HG02852 (cell line): ENCODE measurements at regions not wholly inside any gene's neighbourhood (a gene's known extent, or its start where the extent isn't known, plus 50 kb on each side); places are given as distances from the start of the nearest gene placed in this dataset.
A peak's percentile ranks its signal among the peaks of the same experiment; 100 is the strongest.
"Not testable (repeated sequence)": the region's sequence is repeated elsewhere in the genome, so short reads cannot be mapped to it uniquely, and the experiment has no call there.

Experiments used
- ATAC-seq: cut with Tn5 transposase; IDR thresholded peaks from one replicate; pipeline ENCODE4 v1.9.1; 2021; ENCODE audit warnings: mild to moderate bottlenecking, moderate library complexity; ENCODE audit not compliant: unreplicated experiment

DNA sequence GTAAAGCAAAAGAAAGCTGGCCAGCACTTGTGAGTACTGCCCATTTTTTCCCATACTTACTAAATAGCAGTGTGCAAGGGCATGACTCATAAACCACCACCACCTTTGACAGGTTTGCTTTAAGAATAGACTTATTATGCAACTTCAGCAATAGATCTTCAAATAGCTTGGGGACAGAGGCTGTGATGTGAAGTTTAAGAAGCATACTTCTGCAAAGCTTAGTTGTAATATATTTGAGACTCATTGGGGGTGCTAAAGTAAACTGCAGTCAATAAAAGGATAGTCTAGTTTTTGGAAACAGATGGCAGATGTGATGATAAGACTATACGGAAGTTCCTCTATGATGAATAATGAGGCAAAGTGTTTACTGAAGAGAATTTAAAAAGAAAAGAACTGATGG lies 210.0 kb downstream of the PLA2G4A start:
- ATAC-seq: no peak

DNA sequence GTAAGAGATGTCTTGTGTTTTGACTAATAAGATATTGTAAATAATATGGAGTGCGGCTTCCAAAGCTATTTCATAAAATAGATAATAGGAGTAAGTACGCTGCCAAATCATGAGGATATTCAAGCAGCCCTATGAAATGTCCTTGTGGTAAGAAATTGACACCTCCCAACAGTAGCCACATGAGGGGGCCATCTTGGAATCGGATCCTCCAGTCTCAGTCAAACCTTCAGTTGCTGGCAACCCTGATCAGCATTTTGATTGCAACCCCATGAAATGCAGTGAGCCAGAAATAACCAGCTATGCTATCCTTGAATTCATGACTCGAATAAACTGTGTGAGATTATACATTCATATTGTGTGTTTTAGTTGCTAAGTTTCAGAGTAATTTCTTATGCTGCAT lies 212.4 kb downstream of the PLA2G4A start:
- ATAC-seq: no peak

DNA sequence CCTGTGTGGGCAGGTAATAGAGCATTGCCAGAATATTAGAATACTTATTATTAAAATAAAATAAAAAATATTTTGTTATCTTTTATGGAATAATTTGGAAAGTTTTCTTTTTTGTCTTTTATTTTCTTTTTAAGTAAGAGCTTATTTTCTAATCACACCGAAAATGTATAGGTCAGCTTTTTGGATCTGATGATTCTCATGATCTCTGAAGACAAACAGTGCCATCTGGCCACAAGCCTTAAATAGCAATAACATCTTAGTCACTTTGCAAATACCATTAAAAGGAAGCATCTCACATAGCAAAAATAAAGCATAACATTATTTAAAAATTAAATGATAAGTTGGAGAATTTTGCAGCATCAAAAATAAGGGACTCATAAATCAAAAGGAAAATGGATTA lies 213.8 kb downstream of the PLA2G4A start:
- no peak for ATAC-seq

DNA sequence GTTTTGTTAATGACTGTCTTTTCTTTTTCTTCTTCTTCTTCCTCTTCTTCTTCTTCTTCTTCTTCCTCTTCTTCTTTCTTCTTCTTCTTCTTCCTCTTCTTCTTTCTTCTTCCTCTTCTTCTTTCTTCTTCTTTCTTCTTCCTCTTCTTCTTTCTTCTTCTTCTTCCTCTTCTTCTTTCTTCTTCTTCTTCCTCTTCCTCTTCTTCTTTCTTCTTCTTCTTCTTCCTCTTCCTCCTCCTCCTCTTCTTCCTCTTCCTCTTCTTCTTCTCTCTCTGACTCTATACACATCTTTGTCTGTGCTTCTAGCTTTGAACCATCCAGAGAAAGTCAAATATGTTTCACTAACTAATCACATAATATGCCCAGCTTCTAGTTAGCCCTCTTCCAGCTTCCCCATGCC lies 214.7 kb downstream of the PLA2G4A start:
- not testable (repeated sequence) for ATAC-seq

DNA sequence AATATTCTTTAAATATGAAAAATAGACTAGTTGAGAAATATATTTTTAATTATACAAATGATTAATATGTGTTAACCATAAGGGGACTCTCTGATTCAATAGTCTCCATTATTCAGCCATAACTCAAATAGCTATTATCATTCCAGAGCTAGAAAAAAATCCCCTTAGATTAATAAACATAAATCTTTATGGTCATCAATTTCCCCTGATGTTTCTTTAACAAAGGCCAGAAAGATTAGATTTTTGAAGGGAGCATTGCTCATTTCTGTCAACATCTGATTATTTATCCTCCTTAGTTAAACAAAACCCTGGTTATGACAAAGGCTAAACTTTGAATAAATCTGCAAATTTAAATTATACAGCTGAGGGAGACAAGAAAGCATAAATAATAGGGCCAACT lies 215.7 kb downstream of the PLA2G4A start:
- no peak for ATAC-seq

DNA sequence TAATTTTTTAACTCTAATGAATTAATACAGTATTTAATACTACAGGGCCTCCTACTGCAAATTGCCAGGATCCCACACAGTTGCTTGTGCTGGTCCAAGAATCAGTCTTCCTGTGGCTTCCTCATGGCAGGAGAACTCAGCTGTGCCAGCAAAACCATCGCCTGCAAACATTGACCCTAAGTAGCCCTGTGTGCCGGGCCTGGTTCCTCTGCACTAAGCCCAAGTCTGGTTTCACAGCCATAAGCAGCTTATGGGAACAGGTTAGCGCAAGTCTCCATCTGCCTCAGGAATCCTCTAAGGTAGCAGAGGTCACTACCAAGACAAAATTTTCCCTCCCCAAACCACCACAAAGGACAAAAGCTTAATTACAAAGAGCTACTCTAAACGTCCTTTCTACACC lies 216.6 kb downstream of the PLA2G4A start:
- no peak for ATAC-seq

DNA sequence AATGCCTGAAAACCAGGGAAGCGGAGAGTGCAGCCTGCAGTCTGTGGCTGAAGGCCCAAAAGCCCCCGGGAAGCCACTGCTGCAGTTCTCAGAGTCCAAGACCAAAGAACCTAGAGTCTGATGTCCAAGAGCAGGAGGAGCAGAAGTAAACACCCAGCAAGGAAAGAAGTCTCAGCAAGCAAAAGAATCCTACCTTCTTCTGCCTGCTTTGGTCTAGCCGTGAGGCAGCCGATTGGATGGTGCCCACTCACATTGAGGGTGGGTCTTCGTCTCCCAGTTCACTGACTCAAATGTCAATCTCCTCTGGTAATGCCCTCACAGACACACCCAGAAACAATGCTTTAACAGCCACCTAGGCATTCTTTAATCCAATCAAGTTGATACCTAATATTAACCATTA lies 217.5 kb downstream of the PLA2G4A start:
- ATAC-seq: no peak

DNA sequence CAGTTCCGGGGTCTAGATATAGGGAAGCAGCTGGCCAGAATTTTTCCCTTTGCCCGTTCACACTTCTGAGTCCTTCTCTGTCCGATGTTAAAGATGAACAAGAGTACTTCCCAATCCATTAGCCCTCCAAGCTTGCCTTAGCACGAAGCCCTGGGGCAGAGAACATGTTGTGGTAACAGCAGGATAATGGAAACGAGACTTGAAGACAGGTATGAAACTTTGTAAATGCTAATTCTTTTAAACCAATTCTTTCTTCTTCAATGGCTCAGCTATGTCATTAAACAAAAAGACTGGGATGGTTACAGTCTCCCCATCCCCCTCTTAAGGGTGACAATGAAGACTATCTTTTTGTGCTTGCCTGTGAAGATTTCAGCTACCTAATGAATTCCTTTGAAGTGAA lies 218.5 kb downstream of the PLA2G4A start:
- ATAC-seq: no peak

DNA sequence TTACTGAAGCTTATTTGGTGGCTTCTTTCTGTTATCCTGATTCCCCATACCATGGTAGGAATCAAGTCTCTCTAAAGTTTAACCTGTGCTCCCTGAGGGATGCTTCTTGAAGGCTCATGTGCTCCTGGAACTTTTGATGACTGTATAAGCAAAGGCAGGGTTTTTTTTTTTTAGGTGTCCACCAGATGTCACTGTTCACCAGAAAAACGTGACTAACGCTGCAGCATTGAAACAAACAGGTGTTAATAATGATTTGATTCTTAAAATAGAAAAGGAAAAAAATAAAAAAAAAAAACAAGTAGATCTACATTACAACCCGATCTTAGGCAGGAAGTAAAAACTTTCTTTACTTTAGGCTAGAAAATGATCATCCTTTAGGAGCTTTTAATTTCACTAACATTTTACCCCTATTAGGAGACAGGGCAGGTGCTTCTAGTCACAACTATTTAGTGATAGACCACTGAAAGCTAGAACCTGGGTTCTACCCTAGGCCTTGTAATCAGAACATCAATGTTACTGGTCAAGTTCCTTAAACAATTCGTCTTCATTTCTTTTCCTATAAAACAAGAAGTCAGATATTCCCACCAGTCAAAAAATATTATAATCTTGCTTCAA lies 223.0 kb downstream of the PLA2G4A start:
- ATAC-seq: peak; percentile 92

DNA sequence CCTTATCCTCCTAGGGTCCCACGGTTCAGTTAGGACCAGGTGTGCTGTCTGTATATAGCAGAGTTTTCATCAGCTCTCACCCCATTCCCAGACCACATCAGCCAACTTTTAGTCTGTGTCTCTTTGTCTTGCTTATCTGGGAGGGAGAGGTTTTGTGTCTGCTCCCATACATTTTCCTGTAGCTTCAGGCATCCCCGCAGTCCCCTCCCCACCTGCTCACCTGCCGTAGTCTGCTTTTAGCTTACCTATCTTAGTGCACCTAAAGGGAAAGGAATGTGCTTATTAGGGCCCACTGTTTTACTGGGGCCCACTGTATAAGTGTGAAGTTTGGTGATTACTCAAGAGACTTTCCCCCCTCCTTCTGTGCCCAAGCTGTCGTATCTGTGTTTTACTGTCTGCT lies 225.1 kb downstream of the PLA2G4A start:
- ATAC-seq: no peak

DNA sequence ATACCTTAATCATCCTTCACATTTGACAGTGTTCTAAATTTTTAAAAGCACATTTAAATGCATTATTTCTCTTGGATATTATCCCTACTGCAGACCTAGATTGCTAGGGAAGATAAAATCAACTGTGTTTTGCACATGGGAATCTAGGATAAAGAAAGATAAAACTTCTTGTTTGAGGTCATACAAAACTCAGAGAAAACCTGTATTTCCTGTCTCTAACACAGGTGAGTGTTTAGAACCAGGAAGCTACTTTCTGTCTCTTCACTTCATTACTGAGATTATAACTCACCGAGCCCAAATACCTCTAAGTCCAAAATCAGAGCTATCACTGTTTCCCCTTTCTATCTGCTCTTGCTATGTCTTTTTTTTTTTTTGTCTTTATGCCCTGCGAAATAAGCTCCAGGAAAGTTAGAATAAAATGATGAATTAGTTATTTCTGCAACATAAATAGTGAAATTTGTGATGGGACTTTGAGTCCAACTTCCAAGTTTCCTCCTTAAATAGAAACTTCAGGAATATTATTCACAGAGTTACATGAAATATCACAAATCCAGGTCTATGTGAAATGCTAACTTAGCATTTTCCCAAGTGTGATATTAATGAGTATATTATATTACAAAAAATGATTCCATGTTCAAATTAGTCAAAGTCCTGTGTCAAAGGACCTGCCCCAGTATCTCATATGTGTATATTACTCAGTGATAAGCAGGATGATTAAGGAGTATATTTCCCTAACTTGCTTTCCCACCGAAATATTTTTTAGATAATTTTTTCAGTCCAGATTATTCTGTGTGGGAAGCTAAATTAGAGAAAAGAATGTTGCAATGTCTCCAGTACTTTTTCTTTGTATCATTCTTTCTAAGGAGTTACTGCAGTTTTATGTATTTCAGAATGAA lies 226.4 kb downstream of the PLA2G4A start:
- no peak for ATAC-seq

DNA sequence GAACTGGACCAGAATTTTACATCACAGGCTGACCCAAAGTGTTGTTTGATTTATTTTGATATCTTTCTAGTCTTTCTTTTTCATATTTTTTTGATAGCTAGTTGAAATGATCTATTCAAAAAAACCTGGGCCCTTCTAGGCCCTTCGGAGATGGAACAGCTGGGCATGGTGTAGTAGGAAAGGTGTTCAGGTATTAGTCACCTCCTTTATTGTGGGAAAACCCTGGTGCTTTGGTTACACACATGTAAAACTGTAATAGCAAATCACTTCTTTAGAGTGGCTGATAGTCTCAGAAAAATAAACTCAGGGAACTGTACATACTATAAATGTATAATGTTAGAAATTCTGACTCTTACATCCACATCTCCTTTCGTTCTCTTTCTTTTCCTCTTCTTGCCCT lies 234.5 kb downstream of the PLA2G4A start:
- ATAC-seq: no peak

DNA sequence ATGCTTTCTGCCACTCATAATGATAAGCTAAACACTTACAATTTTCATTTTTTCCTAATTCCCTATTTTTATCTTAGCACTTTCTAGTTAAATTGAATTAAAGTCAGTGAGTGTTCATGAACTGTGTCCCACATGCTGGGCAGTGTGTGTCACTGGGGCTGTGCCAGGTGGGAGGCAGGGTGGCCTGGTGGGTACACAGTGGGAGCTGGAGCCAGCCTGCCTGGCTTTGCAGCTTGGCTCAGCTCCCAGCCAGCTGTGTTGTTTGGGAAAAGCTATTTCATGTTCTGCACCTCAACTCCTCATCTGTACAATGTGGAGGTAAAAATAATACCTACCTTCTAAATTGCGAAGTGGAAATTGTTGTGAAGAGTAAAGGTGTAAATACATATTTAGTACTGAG lies 238.4 kb downstream of the PLA2G4A start:
- no peak for ATAC-seq

DNA sequence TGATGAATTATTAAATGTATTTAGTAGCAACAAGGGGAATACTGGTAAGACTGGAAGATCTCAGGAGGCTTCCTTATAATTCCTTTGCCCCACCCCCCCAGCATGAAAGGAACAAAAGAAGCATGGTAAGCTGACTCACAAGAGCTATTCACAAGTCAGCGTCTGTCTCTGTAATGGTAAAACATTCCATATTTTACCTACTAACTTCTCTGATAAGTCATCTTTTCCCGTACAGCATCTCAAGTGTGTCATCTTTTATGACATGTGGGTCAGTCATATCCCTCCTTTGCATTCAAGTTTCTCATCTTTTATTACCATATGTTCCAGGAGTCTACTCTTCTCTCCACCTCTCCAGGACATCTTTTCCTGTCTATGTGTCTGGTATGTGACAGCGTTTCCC lies 241.3 kb downstream of the PLA2G4A start:
- ATAC-seq: no peak

DNA sequence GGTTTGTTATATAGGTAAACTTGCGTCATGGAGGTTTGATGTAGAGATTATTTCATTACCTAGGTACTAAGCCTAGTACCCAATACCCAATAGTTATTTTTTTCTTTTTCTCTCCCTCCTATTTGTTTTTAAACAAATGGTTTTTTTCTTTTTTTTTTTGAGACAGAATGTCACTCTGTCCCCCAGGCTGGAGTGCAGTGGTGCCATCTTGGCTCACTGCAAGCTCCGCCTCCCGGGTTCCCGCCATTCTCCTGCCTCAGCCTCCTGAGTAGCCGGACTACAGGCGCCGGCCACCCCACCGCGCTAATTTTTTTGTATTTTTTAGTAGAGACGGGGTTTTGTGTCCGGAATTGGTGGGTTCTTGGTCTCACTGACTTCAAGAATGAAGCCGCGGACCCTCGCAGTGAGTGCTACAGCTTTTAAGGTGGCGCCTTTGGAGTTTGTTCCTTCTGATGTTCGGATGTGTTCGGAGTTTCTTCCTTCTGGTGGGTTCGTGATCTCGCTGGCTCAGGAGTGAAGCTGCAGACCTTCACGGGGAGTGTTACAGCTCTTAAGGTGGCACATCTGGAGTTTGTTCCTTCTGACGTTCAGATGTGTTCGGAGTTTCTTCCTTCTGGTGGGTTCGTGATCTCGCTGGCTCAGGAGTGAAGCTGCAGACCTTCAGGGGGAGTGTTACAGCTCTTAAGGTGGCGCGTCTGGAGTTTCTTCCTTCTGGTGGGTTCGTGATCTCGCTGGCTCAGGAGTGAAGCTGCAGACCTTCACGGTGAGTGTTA lies 243.7 kb downstream of the PLA2G4A start:
- peak; percentile 77 for ATAC-seq

DNA sequence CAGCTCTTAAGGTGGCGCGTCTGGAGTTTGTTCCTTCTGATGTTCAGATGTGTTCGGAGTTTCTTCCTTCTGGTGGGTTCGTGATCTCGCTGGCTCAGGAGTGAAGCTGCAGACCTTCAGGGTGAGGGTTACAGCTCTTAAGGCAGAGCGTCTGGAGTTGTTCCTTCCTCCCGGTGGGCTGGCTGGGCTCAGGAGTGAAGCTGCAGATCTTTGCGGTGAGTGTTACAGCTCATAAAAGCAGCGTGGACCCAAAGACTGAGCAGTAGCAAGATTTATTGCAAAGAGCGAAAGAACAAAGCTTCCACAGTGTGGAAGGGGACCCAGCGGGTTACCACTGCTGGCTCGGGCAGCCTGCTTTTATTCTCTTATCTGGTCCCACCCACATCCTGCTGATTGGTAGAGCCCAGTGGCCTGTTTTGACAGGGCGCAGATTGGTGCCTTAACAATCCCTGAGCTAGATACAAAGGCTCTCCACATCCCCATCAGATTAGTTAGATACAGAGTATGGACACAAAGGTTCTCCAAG lies 244.3 kb downstream of the PLA2G4A start:
- ATAC-seq: peak; percentile 29

DNA sequence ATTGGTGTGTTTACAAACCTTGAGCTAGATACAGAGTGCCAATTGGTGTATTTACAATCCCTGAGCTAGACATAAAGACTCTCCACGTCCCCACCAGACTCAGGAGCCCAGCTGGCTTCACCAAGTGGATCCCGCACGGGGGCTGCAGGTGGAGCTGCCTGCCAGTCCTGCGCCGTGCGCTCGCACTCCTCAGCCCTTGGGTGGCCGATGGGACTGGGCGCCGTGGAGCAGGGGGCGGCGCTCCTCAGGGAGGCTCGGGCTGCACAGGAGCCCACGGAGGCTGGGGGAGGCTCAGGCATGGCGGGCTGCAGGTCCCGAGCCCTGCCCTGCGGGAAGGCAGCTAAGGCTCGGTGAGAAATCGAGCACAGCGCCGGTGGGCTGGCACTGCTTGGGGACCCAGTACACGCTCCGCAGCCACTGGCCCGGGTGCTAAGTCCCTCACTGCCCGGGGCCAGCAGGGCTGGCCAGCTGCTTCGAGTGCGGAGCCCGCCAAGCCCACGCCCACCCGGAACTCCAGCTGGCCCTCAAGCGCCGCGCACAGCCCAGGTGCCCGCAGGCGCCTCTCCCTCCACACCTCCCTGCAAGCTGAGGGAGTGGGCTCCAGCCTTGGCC lies 245.0 kb downstream of the PLA2G4A start:
- ATAC-seq: not testable (repeated sequence)

DNA sequence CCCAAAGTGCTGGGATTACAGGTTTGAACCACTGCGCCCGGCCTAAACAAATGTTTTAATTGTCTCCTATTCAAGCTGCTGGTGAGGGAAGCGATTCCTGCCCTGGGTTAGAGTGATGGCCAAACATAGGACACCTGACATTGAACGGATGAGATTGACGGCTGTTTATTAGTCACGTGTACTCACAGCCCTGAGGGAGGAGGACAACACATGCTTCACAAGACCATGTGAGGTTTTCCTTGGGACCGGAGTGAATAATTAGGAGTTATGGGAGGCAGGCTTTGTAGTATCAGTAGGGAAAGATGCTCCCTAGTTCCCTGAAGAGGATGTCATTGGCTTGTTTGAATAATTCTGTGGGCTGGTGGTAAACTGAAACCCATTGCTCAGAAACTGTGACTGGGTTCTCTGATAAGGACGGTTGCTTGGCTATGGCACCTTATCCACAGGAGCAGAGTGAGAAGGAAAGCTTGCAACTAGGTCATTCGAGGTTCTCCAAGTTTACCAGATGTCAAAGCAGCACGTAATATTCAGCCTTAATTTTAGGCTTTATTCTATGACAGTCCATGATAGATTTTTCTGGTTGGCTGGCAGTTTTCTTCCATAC lies 245.8 kb downstream of the PLA2G4A start:
- ATAC-seq: no peak

DNA sequence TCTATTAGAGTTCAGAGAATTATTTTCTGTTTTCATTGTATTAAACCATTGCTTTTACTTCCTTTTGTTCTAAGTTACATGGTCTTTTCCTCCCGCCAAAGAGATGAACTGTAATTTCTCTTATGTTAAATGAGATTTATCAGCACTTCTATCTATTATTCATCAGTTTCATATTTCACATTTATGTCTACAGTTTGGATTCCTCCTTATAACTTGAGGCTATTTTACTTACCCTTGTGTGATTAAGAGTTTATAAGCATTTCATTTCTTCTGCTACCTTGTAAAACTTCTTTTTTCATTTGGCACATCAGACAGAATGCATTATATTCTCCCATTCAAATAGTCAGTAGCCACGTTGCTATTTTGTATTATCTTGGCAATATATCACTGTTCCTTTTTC lies 248.2 kb downstream of the PLA2G4A start:
- no peak for ATAC-seq

DNA sequence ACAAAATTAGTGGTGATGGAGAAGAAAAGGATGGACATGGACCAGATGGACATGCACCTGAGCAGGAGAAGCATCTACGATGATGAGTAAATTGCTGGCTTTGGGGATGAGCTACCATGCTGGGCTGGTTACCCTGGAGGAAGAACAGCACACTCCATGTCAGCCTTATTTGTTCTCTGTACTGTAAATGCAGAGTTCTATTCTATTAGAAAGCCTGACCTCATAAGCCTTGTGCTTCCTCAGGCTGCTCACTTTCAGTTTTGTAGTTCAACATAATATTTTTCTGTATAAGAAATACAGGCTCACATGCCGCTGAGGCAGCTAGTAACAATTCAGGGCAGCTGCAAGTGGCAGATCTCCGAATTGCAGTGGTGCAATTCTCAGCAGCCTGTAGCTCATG lies 249.6 kb downstream of the PLA2G4A start:
- ATAC-seq: no peak

DNA sequence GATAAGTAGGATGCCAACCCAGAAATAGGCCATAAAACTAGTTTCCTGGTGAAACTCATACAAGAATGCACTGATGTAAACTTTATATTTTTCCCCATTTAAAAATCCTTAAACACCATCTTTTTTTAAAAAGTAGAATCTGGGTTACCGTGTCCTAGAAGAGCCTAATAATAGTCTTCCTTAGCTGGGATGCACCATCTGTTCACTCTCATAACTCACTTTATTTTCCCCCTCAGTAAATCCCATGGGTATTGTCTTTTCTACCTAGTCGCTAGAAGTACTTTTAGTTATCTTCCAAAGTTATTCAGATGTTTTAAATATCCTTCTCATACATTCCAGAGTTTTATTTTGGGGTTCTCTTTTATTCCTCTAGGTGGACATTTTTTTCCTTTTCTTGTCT lies 250.2 kb downstream of the PLA2G4A start:
- no peak for ATAC-seq
